H1 (cell line): ENCODE measurements at regions not wholly inside any gene's neighbourhood (a gene's known extent, or its start where the extent isn't known, plus 50 kb on each side); places are given as distances from the start of the nearest gene placed in this dataset.

ENCODE experiments used
- BRCA1 ChIP-seq: IDR thresholded peaks from 2 replicates; pipeline ENCODE4 v1.6.1; 2012; ENCODE audit warnings: low read depth, low read length, improper control_type of control experiment
- CBX5 ChIP-seq: fragments of 300-800, 300-1000 bp; sonication (generic); IDR thresholded peaks from 2 replicates; pipeline ENCODE4 v1.7.1; 2016; ENCODE audit warnings: antibody characterized with exemption, low read length, low read depth
- CHD7 ChIP-seq: fragments of 300-600 bp; sonication (generic); IDR thresholded peaks from 2 replicates; pipeline ENCODE4 v1.7.1; 2012; ENCODE audit warnings: low read length, moderate library complexity, mild to moderate bottlenecking, inconsistent platforms; ENCODE audit not compliant: insufficient replicate concordance
- EP300 ChIP-seq, 2 experiments: IDR thresholded peaks; 1 replicate in 1 of 2; 2 replicates in 1 of 2; pipeline ENCODE4 v1.6.1; 2011 to 2012; ENCODE audit warnings: low read depth in 2 of 2, low read length in 2 of 2, mild to moderate bottlenecking in 2 of 2, borderline replicate concordance in 1 of 2, inconsistent platforms in 1 of 2, moderate library complexity in 1 of 2
- HDAC2 ChIP-seq, 2 experiments: fragments of 300-600 bp in 1 of 2; sonication (generic) in 1 of 2; IDR thresholded peaks; 2 replicates each; pipeline ENCODE4 v1.6.1; 2011 to 2012; ENCODE audit warnings: low read depth in 2 of 2, low read length in 2 of 2, mild to moderate bottlenecking in 2 of 2, moderate library complexity in 2 of 2, borderline replicate concordance in 1 of 2, inconsistent platforms in 1 of 2
- JUND ChIP-seq: IDR thresholded peaks from 2 replicates; pipeline ENCODE4 v1.6.1; 2011; ENCODE audit warnings: mild to moderate bottlenecking, improper control_type of control experiment, low read length
- MAFK ChIP-seq: IDR thresholded peaks from 2 replicates; pipeline ENCODE4 v1.6.1; 2012; ENCODE audit warnings: low read depth, mild to moderate bottlenecking, improper control_type of control experiment, low read length
- PHF8 ChIP-seq: fragments of 200-600 bp; sonication (generic); conservative IDR thresholded peaks from 2 replicates; pipeline ENCODE4 v1.7.1; 2012; ENCODE audit warnings: low read depth, mild to moderate bottlenecking, inconsistent platforms, low read length, moderate library complexity
- TF ChIP-seq, protein P1 (sequence below): IDR thresholded peaks from 2 replicates; pipeline ENCODE4 v1.6.1; 2012; ENCODE audit warnings: inconsistent platforms

DNA sequence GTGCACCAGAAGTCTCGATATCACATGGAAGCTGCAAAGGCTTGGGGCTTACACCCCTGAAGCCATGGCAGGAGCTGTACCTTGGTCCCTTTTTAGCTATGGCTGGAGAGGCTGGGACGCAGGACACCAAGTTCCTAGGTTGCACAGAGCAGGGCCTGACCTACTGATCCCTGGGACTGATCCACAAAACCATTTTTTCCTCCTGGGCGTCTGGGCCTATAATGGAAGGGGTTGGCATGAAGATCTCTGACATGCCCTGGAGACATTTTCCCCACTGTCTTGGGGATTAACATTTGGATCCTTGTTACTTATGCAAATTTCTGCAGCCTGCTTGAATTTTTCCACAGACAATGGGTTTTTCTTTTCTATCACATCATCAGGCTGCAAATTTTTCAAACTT lies 286.7 kb upstream of the PTPRD start (continued):
- no peak for TF ChIP-seq CHD7
- TF ChIP-seq JUND = no peak
- no peak for TF ChIP-seq CBX5
- no peak for TF ChIP-seq PHF8
- TF ChIP-seq EP300 (IDR thresholded peaks at IDR 0.05; ENCODE audit: borderline replicate concordance in 1 of 2, low read depth in 2 of 2, low read length in 2 of 2) = no peak
- TF ChIP-seq BRCA1 = no peak
- no peak for TF ChIP-seq HDAC2 (IDR thresholded peaks at IDR 0.05; ENCODE audit: borderline replicate concordance in 1 of 2, low read depth in 2 of 2, low read length in 2 of 2)
- no peak for TF ChIP-seq MAFK
- TF ChIP-seq, protein P1, sequence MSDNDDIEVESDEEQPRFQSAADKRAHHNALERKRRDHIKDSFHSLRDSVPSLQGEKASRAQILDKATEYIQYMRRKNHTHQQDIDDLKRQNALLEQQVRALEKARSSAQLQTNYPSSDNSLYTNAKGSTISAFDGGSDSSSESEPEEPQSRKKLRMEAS = no peak
